ENCODE measurements at regions not wholly inside any gene's neighbourhood (a gene's known extent, or its start where the extent isn't known, plus 50 kb on each side); places are given as distances from the start of the nearest gene placed in this dataset.

GRCh38 chr7:12741951-12742575, 54.6 kb downstream of the ARL4A start:
- TF ChIP-seq ZNF274 (IDR thresholded peaks at IDR 0.05; ENCODE audit: low read depth, low read length) (no peak), SUZ12 (IDR thresholded peaks at IDR 0.05; ENCODE audit: extremely low read depth, insufficient read depth, insufficient read length) (no peak), YY1 (IDR thresholded peaks at IDR 0.05; ENCODE audit: insufficient read depth, insufficient read length) (no peak)
